K562 (cell line): ENCODE measurements at regions not wholly inside any gene's neighbourhood (a gene's known extent, or its start where the extent isn't known, plus 50 kb on each side); places are given as distances from the start of the nearest gene placed in this dataset.

Source experiments
- ATAC-seq: fragments of 200-7000 bp; cut with Tn5 transposase; 3 replicates; pipeline ENCODE4 v1.9.1; 2020; ENCODE audit warnings: moderate library complexity
- BruUV-seq: library from RNA; stranded (reverse); fragments of 400-500 nt; replicated peaks from 2 replicates; lab custom pipeline; 2021; lab: Mats Ljungman, UMichigan
- CTCF ChIA-PET: fragments of 300-600 bp; formaldehyde crosslinking; extraction: SDS; loops from one replicate; lab custom pipeline; 2021; ENCODE audit warnings: low intra/inter-chr PET ratio; lab: Yijun Ruan, JAX
- POLR2A ChIA-PET: fragments of 300-600, 350-650 bp; sonication (Branson Sonifier 250); formaldehyde crosslinking; extraction: SDS; loops from one replicate; lab custom pipeline; 2021; ENCODE audit warnings: antibody characterized with exemption, inconsistent platforms; lab: Yijun Ruan, JAX
- DNase-seq, 4 experiments: peaks; one replicate each; pipeline versions ENCODE4 v3.0.0 to v3.0.0-alpha.2; 2011 to 2018; ENCODE audit warnings: low spot score in 3 of 4, mixed read lengths in 3 of 4; ENCODE audit errors: extremely low read depth in 1 of 4
- FAIRE-seq: peaks from 2 replicates; lab custom pipeline; 2011; peaks lifted over from hg19 to GRCh38; lab: Jason Lieb, UNC
- H2AFZ ChIP-seq: 2 replicates; pipeline ENCODE4 v1.6.0; 2011; ENCODE audit warnings: low read depth, low read length, control low read depth, inconsistent platforms
- H3K27ac ChIP-seq: fragments of 200-600 bp; 3 replicates; pipeline ENCODE4 v1.8.0; 2011; ENCODE audit warnings: low read depth, mild to moderate bottlenecking, control low read depth, inconsistent platforms, low read length, moderate library complexity, mixed read lengths; ENCODE audit errors: extremely low read depth
- H3K27me3 ChIP-seq, 2 experiments: fragments of 300-600 bp in 1 of 2; 2 replicates in 1 of 2; 3 replicates in 1 of 2; pipeline versions ENCODE4 v1.6.0 to v1.8.0; 2011; ENCODE audit warnings: inconsistent platforms in 2 of 2, low read length in 2 of 2, mild to moderate bottlenecking in 1 of 2, mixed read lengths in 1 of 2, moderate library complexity in 1 of 2; ENCODE audit not compliant: control insufficient read depth in 2 of 2, insufficient read depth in 2 of 2
- H3K36me3 ChIP-seq: fragments of 300-600 bp; 3 replicates; pipeline ENCODE4 v1.8.0; 2011; ENCODE audit warnings: mild to moderate bottlenecking, low read length, inconsistent platforms; ENCODE audit not compliant: control insufficient read depth, insufficient read depth
- H3K4me1 ChIP-seq, 2 experiments: fragments of 200-600 bp in 1 of 2; replicated peaks in 1 of 2; 2 replicates in 1 of 2; 3 replicates in 1 of 2; pipeline versions ENCODE4 v1.5.1 to v1.8.0; 2011; ENCODE audit warnings: inconsistent platforms in 2 of 2, low read length in 2 of 2, mild to moderate bottlenecking in 1 of 2, mixed read lengths in 1 of 2, moderate library complexity in 1 of 2; ENCODE audit not compliant: control insufficient read depth in 2 of 2, insufficient read depth in 2 of 2
- H3K4me2 ChIP-seq: 2 replicates; pipeline ENCODE4 v1.6.1; 2011; ENCODE audit warnings: low read length, control low read depth, inconsistent platforms, mixed read lengths; ENCODE audit not compliant: insufficient read depth
- H3K4me3 ChIP-seq: fragments of 200-600 bp; sonication (generic), shearing (Covaris generic); 2 replicates; pipeline ENCODE4 v1.5.1; 2016; ENCODE audit warnings: control low read depth, inconsistent platforms
- H3K79me2 ChIP-seq: fragments of 200-600 bp; 3 replicates; pipeline ENCODE4 v1.8.0; 2011; ENCODE audit warnings: low read length, inconsistent platforms; ENCODE audit not compliant: control insufficient read depth, insufficient read depth
- H3K9ac ChIP-seq, 2 experiments: 2 replicates each; pipeline versions ENCODE4 v1.6.0 to v1.6.1; 2011; ENCODE audit warnings: low read depth in 2 of 2, low read length in 2 of 2, control low read depth in 1 of 2, inconsistent platforms in 1 of 2, mild to moderate bottlenecking in 1 of 2, mixed read lengths in 1 of 2; ENCODE audit not compliant: insufficient read depth in 1 of 2
- H3K9me1 ChIP-seq: one replicate; pipeline ENCODE4 v1.6.0; 2011; ENCODE audit warnings: inconsistent platforms, mild to moderate bottlenecking, low read length, moderate library complexity; ENCODE audit not compliant: control insufficient read depth, insufficient read depth
- H3K9me3 ChIP-seq: replicated peaks from 2 replicates; pipeline ENCODE4 v1.5.1; 2011; ENCODE audit warnings: low read depth, low read length, inconsistent platforms; ENCODE audit not compliant: control insufficient read depth, insufficient read depth
- H4K20me1 ChIP-seq: replicated peaks from 2 replicates; pipeline ENCODE4 v1.6.1; 2011; ENCODE audit warnings: low read length, inconsistent platforms, mixed read lengths; ENCODE audit not compliant: control insufficient read depth, insufficient read depth
- BHLHE40 ChIP-seq: IDR thresholded peaks from 2 replicates; pipeline ENCODE4 v1.6.1; 2011; ENCODE audit warnings: low read length, improper control_type of control experiment
- CCNT2 ChIP-seq: IDR thresholded peaks from 2 replicates; pipeline ENCODE4 v1.6.1; 2011; ENCODE audit warnings: borderline replicate concordance, low read depth, mild to moderate bottlenecking, moderate library complexity, mixed read lengths, low read length; ENCODE audit not compliant: insufficient read length; ENCODE audit errors: extremely low read depth
- IRF9 ChIP-seq: fragments of 450-650 bp; IDR thresholded peaks from 2 replicates; pipeline ENCODE4 v1.6.1; 2016; ENCODE audit warnings: missing biosample characterization, missing genetic modification characterization
- NCOA1 ChIP-seq: fragments of 450-650 bp; IDR thresholded peaks from 2 replicates; pipeline ENCODE4 v1.6.1; 2016; ENCODE audit warnings: low read depth
- PRPF4 ChIP-seq: fragments of 200-400 bp; formaldehyde crosslinking; IDR thresholded peaks from one replicate; pipeline ENCODE4 v1.6.1; 2017; ENCODE audit warnings: low read length, low read depth, mild to moderate bottlenecking; ENCODE audit not compliant: insufficient read depth, poor library complexity, severe bottlenecking
- PTRF ChIP-seq: fragments of 450-650 bp; IDR thresholded peaks from 2 replicates; pipeline ENCODE4 v1.6.1; 2016; ENCODE audit warnings: mild to moderate bottlenecking, missing genetic modification characterization, missing compliant biosample characterization
- YBX1 ChIP-seq: fragments of 450-650 bp; IDR thresholded peaks from 2 replicates; pipeline ENCODE4 v1.7.1; 2016; ENCODE audit warnings: mild to moderate bottlenecking
- WGBS: fragments of 100-300 bp; shearing (Covaris generic); methylation state at CpG from one replicate; pipeline ENCODE4 v1.1.6; 2016; ENCODE audit warnings: low coverage, mixed read lengths; ENCODE audit not compliant: insufficient coverage; ENCODE audit errors: missing lambda C conversion rate; 5-methylcytosine and 5-hydroxymethylcytosine counted together
- in situ Hi-C: fragments of 300-500 bp; cut with MboI; formaldehyde crosslinking; loops from 4 replicates; pipeline ENCODE4 v1.15.0; 2018; ENCODE audit warnings: inconsistent platforms, mixed read lengths
- intact Hi-C: fragments of 100-400 bp; cut with micrococcal nuclease; formaldehyde crosslinking; loops from 2 replicates; pipeline ENCODE4 v1.14.2; 2022
- TF ChIP-seq, protein P1 (sequence below): fragments of 250-450 bp; sonication (Bioruptor Pico); IDR thresholded peaks from 2 replicates; pipeline ENCODE4 v1.9.0; 2021; ENCODE audit warnings: mild to moderate bottlenecking
- TF ChIP-seq, protein P2 (sequence below): fragments of 450-650 bp; formaldehyde crosslinking; IDR thresholded peaks from 2 replicates; pipeline ENCODE4 v1.4.0; 2020; ENCODE audit warnings: mild to moderate bottlenecking
- TF ChIP-seq, protein P3 (sequence below): IDR thresholded peaks from 2 replicates; pipeline ENCODE4 v1.6.1; 2011; ENCODE audit warnings: borderline replicate concordance, low read depth, mild to moderate bottlenecking, moderate library complexity, low read length; ENCODE audit not compliant: insufficient read depth, poor library complexity, severe bottlenecking
- TF ChIP-seq, protein P4 (sequence below): fragments of 250-450 bp; sonication (Bioruptor Pico); IDR thresholded peaks from 2 replicates; pipeline ENCODE4 v1.4.0; 2020; ENCODE audit warnings: mild to moderate bottlenecking, moderate library complexity

DNA sequence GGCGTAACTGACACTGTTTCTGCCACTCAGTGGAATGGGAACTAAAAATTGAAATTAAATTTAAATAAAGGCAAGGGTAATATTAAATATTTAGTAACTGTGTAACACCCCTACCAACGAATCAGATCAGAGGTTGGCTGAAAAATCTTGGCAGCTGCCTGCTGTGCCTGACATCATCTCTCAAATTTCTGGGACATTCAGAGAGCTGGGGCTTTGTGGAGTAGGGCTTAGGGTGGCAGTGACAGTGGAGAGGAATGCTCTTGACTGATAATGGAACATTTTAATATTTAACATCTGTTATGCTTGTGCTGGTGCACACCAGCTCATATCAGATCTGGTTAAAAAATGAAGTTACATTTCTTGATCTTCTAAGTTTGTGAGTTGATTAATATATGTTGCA lies 62.2 kb downstream of the RFPL4B start (continued):
- TF ChIP-seq PTRF (tag) (no peak), YBX1 (no peak), CCNT2 (no peak), PRPF4 (no peak), NCOA1 (no peak)
- TF ChIP-seq, protein P1, sequence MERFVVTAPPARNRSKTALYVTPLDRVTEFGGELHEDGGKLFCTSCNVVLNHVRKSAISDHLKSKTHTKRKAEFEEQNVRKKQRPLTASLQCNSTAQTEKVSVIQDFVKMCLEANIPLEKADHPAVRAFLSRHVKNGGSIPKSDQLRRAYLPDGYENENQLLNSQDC (CRISPR knock-in tag), result no peak

DNA sequence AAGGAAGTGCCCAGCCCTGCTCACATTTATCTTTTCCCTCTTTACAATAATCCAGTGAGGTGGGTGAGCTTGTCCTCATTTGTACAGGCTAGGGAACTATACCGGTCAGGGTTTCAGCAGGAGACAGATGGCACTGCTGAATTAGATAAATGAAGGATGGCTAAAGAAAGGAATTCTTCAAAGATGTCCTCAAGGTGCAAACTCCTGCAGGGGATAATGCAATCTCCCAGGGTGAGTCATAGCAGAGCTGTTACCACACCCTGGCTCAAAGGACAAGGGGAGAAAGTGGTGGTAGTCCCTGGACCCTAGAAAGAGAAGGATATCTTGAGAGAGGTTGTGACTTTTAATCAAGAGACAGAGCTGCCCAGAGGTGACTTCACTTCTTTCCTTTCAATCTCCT lies 66.7 kb downstream of the RFPL4B start:
- Histone ChIP-seq H3K9me1 (no peaks in the 10 kb centered on the region), H3K79me2 (no peaks in the 10 kb centered on the region), H4K20me1 (no peaks in the 10 kb centered on the region), H3K4me2 (no peak overlapping the region), H3K9me3 (no peaks in the 10 kb centered on the region), H3K4me1 (no peaks in the 10 kb centered on the region), H3K9ac (no peak overlapping the region), H3K36me3 (no peaks in the 10 kb centered on the region), H3K4me3 (no peak overlapping the region), H3K27ac (no peak overlapping the region), H3K27me3 (no peaks in the 10 kb centered on the region), H2AFZ (no peak overlapping the region)
- FAIRE-seq (no peak), ATAC-seq (no peak), DNase-seq (no peak)
- in situ Hi-C loops, result no loop called here
- WGBS, result 0% methylated on average over 1 of the region's 1 CpG
- ChIA-PET CTCF (no interaction called here), POLR2A (no interaction called here)
- no TSS peak for BruUV-seq
- intact Hi-C loops, result no loop called here
- TF ChIP-seq, protein P2, sequence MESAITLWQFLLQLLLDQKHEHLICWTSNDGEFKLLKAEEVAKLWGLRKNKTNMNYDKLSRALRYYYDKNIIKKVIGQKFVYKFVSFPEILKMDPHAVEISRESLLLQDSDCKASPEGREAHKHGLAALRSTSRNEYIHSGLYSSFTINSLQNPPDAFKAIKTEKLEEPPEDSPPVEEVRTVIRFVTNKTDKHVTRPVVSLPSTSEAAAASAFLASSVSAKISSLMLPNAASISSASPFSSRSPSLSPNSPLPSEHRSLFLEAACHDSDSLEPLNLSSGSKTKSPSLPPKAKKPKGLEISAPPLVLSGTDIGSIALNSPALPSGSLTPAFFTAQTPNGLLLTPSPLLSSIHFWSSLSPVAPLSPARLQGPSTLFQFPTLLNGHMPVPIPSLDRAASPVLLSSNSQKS (CRISPR knock-in tag), result no peak
- TF ChIP-seq, protein P3, sequence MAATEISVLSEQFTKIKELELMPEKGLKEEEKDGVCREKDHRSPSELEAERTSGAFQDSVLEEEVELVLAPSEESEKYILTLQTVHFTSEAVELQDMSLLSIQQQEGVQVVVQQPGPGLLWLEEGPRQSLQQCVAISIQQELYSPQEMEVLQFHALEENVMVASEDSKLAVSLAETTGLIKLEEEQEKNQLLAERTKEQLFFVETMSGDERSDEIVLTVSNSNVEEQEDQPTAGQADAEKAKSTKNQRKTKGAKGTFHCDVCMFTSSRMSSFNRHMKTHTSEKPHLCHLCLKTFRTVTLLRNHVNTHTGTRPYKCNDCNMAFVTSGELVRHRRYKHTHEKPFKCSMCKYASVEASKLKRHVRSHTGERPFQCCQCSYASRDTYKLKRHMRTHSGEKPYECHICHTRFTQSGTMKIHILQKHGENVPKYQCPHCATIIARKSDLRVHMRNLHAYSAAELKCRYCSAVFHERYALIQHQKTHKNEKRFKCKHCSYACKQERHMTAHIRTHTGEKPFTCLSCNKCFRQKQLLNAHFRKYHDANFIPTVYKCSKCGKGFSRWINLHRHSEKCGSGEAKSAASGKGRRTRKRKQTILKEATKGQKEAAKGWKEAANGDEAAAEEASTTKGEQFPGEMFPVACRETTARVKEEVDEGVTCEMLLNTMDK, result no peak
- no peak for TF ChIP-seq IRF9 (tag)
- TF ChIP-seq BHLHE40, result no peak
- TF ChIP-seq, protein P4, sequence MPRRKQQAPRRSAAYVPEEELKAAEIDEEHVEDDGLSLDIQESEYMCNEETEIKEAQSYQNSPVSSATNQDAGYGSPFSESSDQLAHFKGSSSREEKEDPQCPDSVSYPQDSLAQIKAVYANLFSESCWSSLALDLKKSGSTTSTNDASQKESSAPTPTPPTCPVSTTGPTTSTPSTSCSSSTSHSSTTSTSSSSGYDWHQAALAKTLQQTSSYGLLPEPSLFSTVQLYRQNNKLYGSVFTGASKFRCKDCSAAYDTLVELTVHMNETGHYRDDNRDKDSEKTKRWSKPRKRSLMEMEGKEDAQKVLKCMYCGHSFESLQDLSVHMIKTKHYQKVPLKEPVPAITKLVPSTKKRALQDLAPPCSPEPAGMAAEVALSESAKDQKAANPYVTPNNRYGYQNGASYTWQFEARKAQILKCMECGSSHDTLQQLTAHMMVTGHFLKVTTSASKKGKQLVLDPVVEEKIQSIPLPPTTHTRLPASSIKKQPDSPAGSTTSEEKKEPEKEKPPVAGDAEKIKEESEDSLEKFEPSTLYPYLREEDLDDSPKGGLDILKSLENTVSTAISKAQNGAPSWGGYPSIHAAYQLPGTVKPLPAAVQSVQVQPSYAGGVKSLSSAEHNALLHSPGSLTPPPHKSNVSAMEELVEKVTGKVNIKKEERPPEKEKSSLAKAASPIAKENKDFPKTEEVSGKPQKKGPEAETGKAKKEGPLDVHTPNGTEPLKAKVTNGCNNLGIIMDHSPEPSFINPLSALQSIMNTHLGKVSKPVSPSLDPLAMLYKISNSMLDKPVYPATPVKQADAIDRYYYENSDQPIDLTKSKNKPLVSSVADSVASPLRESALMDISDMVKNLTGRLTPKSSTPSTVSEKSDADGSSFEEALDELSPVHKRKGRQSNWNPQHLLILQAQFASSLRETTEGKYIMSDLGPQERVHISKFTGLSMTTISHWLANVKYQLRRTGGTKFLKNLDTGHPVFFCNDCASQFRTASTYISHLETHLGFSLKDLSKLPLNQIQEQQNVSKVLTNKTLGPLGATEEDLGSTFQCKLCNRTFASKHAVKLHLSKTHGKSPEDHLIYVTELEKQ (CRISPR knock-in tag), result no peak
